ENCODE measurements at regions not wholly inside any gene's neighbourhood (a gene's known extent, or its start where the extent isn't known, plus 50 kb on each side); places are given as distances from the start of the nearest gene placed in this dataset.
"Not testable (repeated sequence)": the region's sequence is repeated elsewhere in the genome, so short reads cannot be mapped to it uniquely, and the experiment has no call there.

- no peaks in the 10 kb centered on the region for H3K4me1 Mint-ChIP-seq (ENCODE audit: low read depth)
- intact Hi-C loops (cut with DNase I, micrococcal nuclease) = no loop called here
Observed at GRCh38 chr4:115190529-115190928, 77.1 kb upstream of the NDST4 start.

GRCh38 chr4:115187136-115187535 is 73.7 kb upstream of the NDST4 start:
- no peak for TF ChIP-seq CTCF (IDR thresholded peaks at IDR 0.05)
- no peak overlapping the region for H3K4me3 Mint-ChIP-seq
- no peaks in the 10 kb centered on the region for H3K36me3 ChIP-seq (ENCODE audit: insufficient read depth, low read length)
- no peaks in the 10 kb centered on the region for H3K36me3 Mint-ChIP-seq (ENCODE audit: low read depth)
- H3K4me1 ChIP-seq (ENCODE audit: insufficient read depth, low read length) = no peaks in the 10 kb centered on the region
- no peak overlapping the region for H3K27ac Mint-ChIP-seq
- ATAC-seq (ENCODE audit: poor library complexity) (no peak), DNase-seq (no peak)
- POLR2A ChIA-PET = no interaction called here
- intact Hi-C loops (cut with DNase I, micrococcal nuclease) = no loop called here
- H3K27ac ChIP-seq (ENCODE audit: low read depth in 1 of 2, low read length in 2 of 2) = no peak overlapping the region
- H3K27me3 Mint-ChIP-seq = no peaks in the 10 kb centered on the region
- peaks cover 4% of the 10 kb centered on the region in 2 experiments for H3K9me3 ChIP-seq (ENCODE audit: control insufficient read depth in 1 of 2, insufficient read depth in 1 of 2, low read length in 2 of 2)
- peaks cover 2% of the 10 kb centered on the region for H3K9me3 Mint-ChIP-seq
- H3K4me1 Mint-ChIP-seq (ENCODE audit: low read depth) = no peaks in the 10 kb centered on the region
- CTCF ChIA-PET = no interaction called here
- no peaks in the 10 kb centered on the region for H3K27me3 ChIP-seq (ENCODE audit: control insufficient read depth in 1 of 2, insufficient read depth in 2 of 2, low read length in 2 of 2)
- H3K4me3 ChIP-seq (ENCODE audit: low read length) = no peak overlapping the region

More at GRCh38 chr4:115190529-115190928, 77.1 kb upstream of the NDST4 start:
- H3K9me3 Mint-ChIP-seq = peaks cover 3% of the 10 kb centered on the region
- H3K27me3 ChIP-seq (ENCODE audit: control insufficient read depth in 1 of 2, insufficient read depth in 2 of 2, low read length in 2 of 2) = no peaks in the 10 kb centered on the region
- no peaks in the 10 kb centered on the region for H3K27me3 Mint-ChIP-seq
- no peak overlapping the region for H3K4me3 Mint-ChIP-seq
- DNase-seq = no peak
- H3K4me3 ChIP-seq (ENCODE audit: low read length) = no peak overlapping the region
- no peak for ATAC-seq (ENCODE audit: poor library complexity)
- CTCF ChIA-PET = no interaction called here
- H3K4me1 ChIP-seq (ENCODE audit: insufficient read depth, low read length) = no peaks in the 10 kb centered on the region
- no peaks in the 10 kb centered on the region for H3K36me3 Mint-ChIP-seq (ENCODE audit: low read depth)
- H3K27ac ChIP-seq (ENCODE audit: low read depth in 1 of 2, low read length in 2 of 2) = no peak overlapping the region
- peaks cover 0 to 4% of the 10 kb centered on the region in 2 experiments for H3K9me3 ChIP-seq (ENCODE audit: control insufficient read depth in 1 of 2, insufficient read depth in 1 of 2, low read length in 2 of 2)
- H3K27ac Mint-ChIP-seq = no peak overlapping the region
- TF ChIP-seq CTCF (IDR thresholded peaks at IDR 0.05) = no peak
- POLR2A ChIA-PET = no interaction called here
- no peaks in the 10 kb centered on the region for H3K36me3 ChIP-seq (ENCODE audit: insufficient read depth, low read length)

- DNase-seq; ATAC-seq (ENCODE audit: poor library complexity); H3K4me1 Mint-ChIP-seq (ENCODE audit: low read depth); H3K9me3 Mint-ChIP-seq; POLR2A ChIA-PET; H3K36me3 Mint-ChIP-seq (ENCODE audit: low read depth); H3K36me3 ChIP-seq (ENCODE audit: insufficient read depth, low read length); H3K27ac ChIP-seq (ENCODE audit: low read depth in 1 of 2, low read length in 2 of 2); H3K27me3 ChIP-seq (ENCODE audit: control insufficient read depth in 1 of 2, insufficient read depth in 2 of 2, low read length in 2 of 2); H3K27ac Mint-ChIP-seq; H3K4me3 Mint-ChIP-seq; H3K27me3 Mint-ChIP-seq; H3K4me1 ChIP-seq (ENCODE audit: insufficient read depth, low read length); H3K4me3 ChIP-seq (ENCODE audit: low read length); intact Hi-C loops (cut with DNase I, micrococcal nuclease); CTCF ChIA-PET: not testable (repeated sequence)
- peaks cover 0 to 11% of the 10 kb centered on the region in 2 experiments for H3K9me3 ChIP-seq (ENCODE audit: control insufficient read depth in 1 of 2, insufficient read depth in 1 of 2, low read length in 2 of 2)
Observed at GRCh38 chr4:115179438-115180062, 66.1 kb upstream of the NDST4 start.

GRCh38 chr4:115178687-115179086 is 65.3 kb upstream of the NDST4 start:
- H3K27ac ChIP-seq (ENCODE audit: low read depth in 1 of 2, low read length in 2 of 2); POLR2A ChIA-PET; H3K9me3 Mint-ChIP-seq; DNase-seq; H3K4me3 Mint-ChIP-seq; CTCF ChIA-PET; H3K4me3 ChIP-seq (ENCODE audit: low read length); ATAC-seq (ENCODE audit: poor library complexity); intact Hi-C loops (cut with DNase I, micrococcal nuclease); H3K27ac Mint-ChIP-seq; H3K27me3 ChIP-seq (ENCODE audit: control insufficient read depth in 1 of 2, insufficient read depth in 2 of 2, low read length in 2 of 2); H3K4me1 ChIP-seq (ENCODE audit: insufficient read depth, low read length); H3K4me1 Mint-ChIP-seq (ENCODE audit: low read depth); H3K27me3 Mint-ChIP-seq; H3K36me3 ChIP-seq (ENCODE audit: insufficient read depth, low read length); H3K36me3 Mint-ChIP-seq (ENCODE audit: low read depth): not testable (repeated sequence)
- H3K9me3 ChIP-seq (ENCODE audit: control insufficient read depth in 1 of 2, insufficient read depth in 1 of 2, low read length in 2 of 2) = peaks cover 0 to 11% of the 10 kb centered on the region in 2 experiments
